ENCODE measurements at regions not wholly inside any gene's neighbourhood (a gene's known extent, or its start where the extent isn't known, plus 50 kb on each side); places are given as distances from the start of the nearest gene placed in this dataset.

- H3K9me3 ChIP-seq = no peaks in the 10 kb centered on the region
- H3K27ac ChIP-seq = no peak overlapping the region
- no peaks in the 10 kb centered on the region for H3K27me3 ChIP-seq
- no peak for DNase-seq
- no peaks in the 10 kb centered on the region for H3K36me3 ChIP-seq (ENCODE audit: low read depth, missing control alignments)
- H3K4me3 ChIP-seq = no peak overlapping the region
- TF ChIP-seq, protein P1, sequence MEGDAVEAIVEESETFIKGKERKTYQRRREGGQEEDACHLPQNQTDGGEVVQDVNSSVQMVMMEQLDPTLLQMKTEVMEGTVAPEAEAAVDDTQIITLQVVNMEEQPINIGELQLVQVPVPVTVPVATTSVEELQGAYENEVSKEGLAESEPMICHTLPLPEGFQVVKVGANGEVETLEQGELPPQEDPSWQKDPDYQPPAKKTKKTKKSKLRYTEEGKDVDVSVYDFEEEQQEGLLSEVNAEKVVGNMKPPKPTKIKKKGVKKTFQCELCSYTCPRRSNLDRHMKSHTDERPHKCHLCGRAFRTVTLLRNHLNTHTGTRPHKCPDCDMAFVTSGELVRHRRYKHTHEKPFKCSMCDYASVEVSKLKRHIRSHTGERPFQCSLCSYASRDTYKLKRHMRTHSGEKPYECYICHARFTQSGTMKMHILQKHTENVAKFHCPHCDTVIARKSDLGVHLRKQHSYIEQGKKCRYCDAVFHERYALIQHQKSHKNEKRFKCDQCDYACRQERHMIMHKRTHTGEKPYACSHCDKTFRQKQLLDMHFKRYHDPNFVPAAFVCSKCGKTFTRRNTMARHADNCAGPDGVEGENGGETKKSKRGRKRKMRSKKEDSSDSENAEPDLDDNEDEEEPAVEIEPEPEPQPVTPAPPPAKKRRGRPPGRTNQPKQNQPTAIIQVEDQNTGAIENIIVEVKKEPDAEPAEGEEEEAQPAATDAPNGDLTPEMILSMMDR (IDR thresholded peaks at IDR 0.05) = no peak
- TF ChIP-seq POLR2A (IDR thresholded peaks at IDR 0.05) = no peak
- intact Hi-C loops (cut with DNase I; ENCODE audit: low total_unique reads) = no loop called here
- no peaks in the 10 kb centered on the region for H3K4me1 ChIP-seq
Measured at GRCh38 chr1:106984801-106985200, 71.7 kb upstream of the PRMT6 start.

DNA sequence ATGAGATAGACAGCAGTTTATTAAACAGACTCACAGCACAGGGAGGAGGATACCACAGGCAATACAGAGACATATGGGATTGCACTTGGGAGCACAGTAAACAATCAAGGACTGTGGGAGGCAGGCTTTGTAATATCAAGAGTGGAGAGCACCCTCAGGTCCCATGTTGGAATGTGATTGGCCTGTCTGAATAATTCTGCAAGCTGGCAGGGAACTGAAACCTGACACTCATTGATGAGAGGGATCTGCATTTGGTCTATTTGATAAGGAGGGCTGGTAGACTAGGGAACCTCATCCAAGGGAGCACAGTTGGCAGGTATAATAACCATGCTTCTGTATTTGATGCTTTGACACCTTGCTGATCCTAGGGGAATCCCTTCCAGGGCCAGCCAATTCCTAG is 69.9 kb upstream of the PRMT6 start:
- TF ChIP-seq, protein P1 (IDR thresholded peaks at IDR 0.05) = no peak
- no peak for TF ChIP-seq POLR2A (IDR thresholded peaks at IDR 0.05)

GRCh38 chr1:106995970-106996369 is 60.5 kb upstream of the PRMT6 start:
- no peak overlapping the region for H3K27ac ChIP-seq
- H3K9me3 ChIP-seq = no peaks in the 10 kb centered on the region
- H3K4me1 ChIP-seq = no peaks in the 10 kb centered on the region
- no peak for TF ChIP-seq POLR2A (IDR thresholded peaks at IDR 0.05)
- TF ChIP-seq, protein P1 (IDR thresholded peaks at IDR 0.05) = no peak
- intact Hi-C loops (cut with DNase I; ENCODE audit: low total_unique reads) = no loop called here
- no peak overlapping the region for H3K4me3 ChIP-seq
- no peaks in the 10 kb centered on the region for H3K27me3 ChIP-seq
- no peaks in the 10 kb centered on the region for H3K36me3 ChIP-seq (ENCODE audit: low read depth, missing control alignments)
- DNase-seq = no peak

More for the DNA sequence above, 69.9 kb upstream of the PRMT6 start:
- H3K4me1 ChIP-seq = no peaks in the 10 kb centered on the region
- no peak for DNase-seq
- no peak overlapping the region for H3K4me3 ChIP-seq
- no peaks in the 10 kb centered on the region for H3K27me3 ChIP-seq
- H3K9me3 ChIP-seq = no peaks in the 10 kb centered on the region
- intact Hi-C loops (cut with DNase I; ENCODE audit: low total_unique reads) = no loop called here
- no peaks in the 10 kb centered on the region for H3K36me3 ChIP-seq (ENCODE audit: low read depth, missing control alignments)
- no peak overlapping the region for H3K27ac ChIP-seq

- H3K4me3 ChIP-seq = no peak overlapping the region
- intact Hi-C loops (cut with DNase I; ENCODE audit: low total_unique reads) = no loop called here
- 53 to 63% methylated on average over 3 of the region's 3 CpGs for WGBS, 2 donors
- H3K4me1 ChIP-seq = no peaks in the 10 kb centered on the region
- H3K27ac ChIP-seq = no peak overlapping the region
- TF ChIP-seq, protein P1 (IDR thresholded peaks at IDR 0.05) = no peak
- no peak for TF ChIP-seq POLR2A (IDR thresholded peaks at IDR 0.05)
- no peaks in the 10 kb centered on the region for H3K27me3 ChIP-seq
- no peaks in the 10 kb centered on the region for H3K36me3 ChIP-seq (ENCODE audit: low read depth, missing control alignments)
- no peak for DNase-seq
- H3K9me3 ChIP-seq = no peaks in the 10 kb centered on the region
Measured at GRCh38 chr1:106998431-106999002, 58.0 kb upstream of the PRMT6 start.

DNA sequence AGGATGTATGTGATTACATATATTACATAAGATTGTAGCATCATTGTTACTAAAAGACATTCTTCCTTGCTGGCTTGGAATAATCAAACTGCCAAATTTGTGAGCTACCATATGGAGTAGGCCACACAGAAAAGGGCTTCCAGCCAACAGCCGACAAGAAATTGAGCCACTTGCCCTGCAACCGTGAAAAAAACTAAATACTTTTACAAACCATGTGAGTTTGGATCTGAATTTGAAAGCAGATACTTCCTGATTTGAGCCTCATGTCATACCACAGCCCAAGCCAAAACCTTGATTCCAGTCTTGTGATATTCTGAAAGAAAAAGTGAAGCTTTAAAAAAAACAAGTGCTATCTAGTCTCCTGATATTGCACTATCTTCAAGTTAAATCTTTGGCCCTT is 55.6 kb upstream of the PRMT6 start:
- Histone ChIP-seq H3K4me3 (no peak overlapping the region), H3K27ac (no peak overlapping the region), H3K9me3 (no peaks in the 10 kb centered on the region), H3K4me1 (no peaks in the 10 kb centered on the region), H3K27me3 (no peaks in the 10 kb centered on the region), H3K36me3 (ENCODE audit: low read depth, missing control alignments) (no peaks in the 10 kb centered on the region)
- no peak for TF ChIP-seq POLR2A (IDR thresholded peaks at IDR 0.05)
- TF ChIP-seq, protein P1 (IDR thresholded peaks at IDR 0.05) = no peak
- WGBS, 2 donors = 53 to 72% methylated on average over 2 of the region's 2 CpGs
- no peak for DNase-seq
- intact Hi-C loops (cut with DNase I; ENCODE audit: low total_unique reads) = no loop called here

All from testis (tissue), 2 donors.